K562 (cell line): ENCODE measurements at regions not wholly inside any gene's neighbourhood (a gene's known extent, or its start where the extent isn't known, plus 50 kb on each side); places are given as distances from the start of the nearest gene placed in this dataset.

Experiments used
- ATF7 ChIP-seq: fragments of 450-650 bp; IDR thresholded peaks from 2 replicates; pipeline ENCODE4 v1.7.1; 2014; ENCODE audit warnings: mild to moderate bottlenecking, moderate library complexity
- CTCF ChIP-seq, 3 experiments: IDR thresholded peaks in 2 of 3; conservative IDR thresholded peaks in 1 of 3; 2 replicates each; pipeline ENCODE4 v1.5.1; 2011 to 2012; ENCODE audit warnings: low read length in 3 of 3, mild to moderate bottlenecking in 3 of 3, control low read depth in 2 of 3, improper control_type of control experiment in 1 of 3, inconsistent platforms in 1 of 3, low read depth in 1 of 3, mixed read lengths in 1 of 3, moderate library complexity in 1 of 3; ENCODE audit not compliant: insufficient read depth in 2 of 3
- FOXP1 ChIP-seq: sonication (generic); formaldehyde crosslinking; IDR thresholded peaks from 2 replicates; pipeline ENCODE4 v1.8.0; 2022; ENCODE audit warnings: mild to moderate bottlenecking, missing genetic modification reagents
- RAD21 ChIP-seq, 2 experiments: fragments of 250-450 bp in 1 of 2; fragments of 450-650 bp in 1 of 2; sonication (Bioruptor Pico) in 1 of 2; formaldehyde crosslinking in 1 of 2; IDR thresholded peaks in 1 of 2; conservative IDR thresholded peaks in 1 of 2; 2 replicates each; pipeline versions ENCODE4 v1.4.0 to v1.8.0; 2020 to 2022; ENCODE audit warnings: mild to moderate bottlenecking in 2 of 2, moderate library complexity in 1 of 2
- RBBP5 ChIP-seq: fragments of 200-600 bp; sonication (generic); IDR thresholded peaks from 2 replicates; pipeline ENCODE4 v1.6.1; 2012; ENCODE audit warnings: borderline replicate concordance, mild to moderate bottlenecking, low read length, control low read depth, inconsistent platforms; ENCODE audit not compliant: insufficient read depth, poor library complexity, severe bottlenecking
- ZNF224 ChIP-seq: sonication (generic); formaldehyde crosslinking; IDR thresholded peaks from 2 replicates; pipeline ENCODE4 v1.8.0; 2022; ENCODE audit warnings: mild to moderate bottlenecking, missing genetic modification reagents

- TF ChIP-seq ATF7 = no peak
- TF ChIP-seq RAD21 (CRISPR knock-in tag; conservative IDR thresholded peaks at IDR 0.05 in 1 of 2, IDR thresholded peaks at IDR 0.05 in 1 of 2) = no peak
- no peak for TF ChIP-seq ZNF224 (CRISPR knock-in tag)
- TF ChIP-seq CTCF (IDR thresholded peaks at IDR 0.05 in 2 of 3, conservative IDR thresholded peaks at IDR 0.05 in 1 of 3; ENCODE audit: insufficient read depth in 2 of 3, low read depth in 1 of 3, low read length in 3 of 3) = no peak
- TF ChIP-seq RBBP5 = no peak
- TF ChIP-seq FOXP1 (CRISPR knock-in tag) = no peak
Measured at GRCh38 chr6:168865522-168865921, 388.1 kb downstream of the THBS2 start.
